CD4-positive, CD25-positive, alpha-beta regulatory T cell (primary cell): ENCODE measurements at regions not wholly inside any gene's neighbourhood (a gene's known extent, or its start where the extent isn't known, plus 50 kb on each side); places are given as distances from the start of the nearest gene placed in this dataset.
"Not testable (repeated sequence)": the region's sequence is repeated elsewhere in the genome, so short reads cannot be mapped to it uniquely, and the experiment has no call there.

Experiments used
- ATAC-seq, 2 donors: fragments of 150-1000 bp; cut with Tn5 transposase; one replicate each; pipeline ENCODE4 v1.10.0; 2021; ENCODE audit warnings: low read depth in 2 of 2, moderate number of reproducible peaks in 2 of 2, moderate library complexity in 1 of 2
- DNase-seq, 3 donors: peaks; one replicate each; pipeline versions ENCODE4 v3.0.0 to v3.0.0-alpha.2; 2012 to 2022; ENCODE audit warnings: mixed read lengths in 1 of 3
- H3K27ac ChIP-seq: one replicate; pipeline ENCODE4 v1.7.0; 2013; ENCODE audit warnings: mild to moderate bottlenecking, low read length; ENCODE audit not compliant: insufficient read depth, poor library complexity, severe bottlenecking
- H3K27me3 ChIP-seq: one replicate; pipeline ENCODE4 v1.7.0; 2013; ENCODE audit warnings: low read length; ENCODE audit not compliant: control insufficient read depth, insufficient read depth
- H3K36me3 ChIP-seq: one replicate; pipeline ENCODE4 v1.7.0; 2013; ENCODE audit warnings: mild to moderate bottlenecking, low read length, moderate library complexity; ENCODE audit not compliant: control insufficient read depth, insufficient read depth
- H3K4me1 ChIP-seq: 2 replicates; pipeline ENCODE4 v1.7.0; 2013; ENCODE audit warnings: mild to moderate bottlenecking, low read length; ENCODE audit not compliant: insufficient read depth, control insufficient read depth, poor library complexity, severe bottlenecking
- H3K4me3 ChIP-seq: one replicate; pipeline ENCODE4 v1.7.0; 2013; ENCODE audit warnings: low read depth, mild to moderate bottlenecking, low read length, moderate library complexity
- H3K9me3 ChIP-seq, 2 experiments: 1 replicate in 1 of 2; 2 replicates in 1 of 2; pipeline ENCODE4 v1.7.0; 2013; ENCODE audit warnings: low read length in 2 of 2, mild to moderate bottlenecking in 1 of 2, moderate library complexity in 1 of 2; ENCODE audit not compliant: control insufficient read depth in 2 of 2
- H3K27ac Mint-ChIP-seq, 3 donors: one replicate each; pipeline ENCODE4 v1.8.0; 2020 to 2022; ENCODE audit warnings: mild to moderate bottlenecking in 3 of 3, mixed read lengths in 3 of 3, moderate library complexity in 2 of 3
- H3K27me3 Mint-ChIP-seq: one replicate; pipeline ENCODE4 v1.8.0; 2022; ENCODE audit warnings: mild to moderate bottlenecking, mixed read lengths
- H3K36me3 Mint-ChIP-seq: one replicate; pipeline ENCODE4 v1.8.0; 2020; ENCODE audit warnings: mixed read lengths
- H3K4me1 Mint-ChIP-seq, 4 donors: one replicate each; pipeline ENCODE4 v1.8.0; 2020 to 2022; ENCODE audit warnings: mixed read lengths in 4 of 4, mild to moderate bottlenecking in 1 of 4
- H3K4me3 Mint-ChIP-seq, 4 donors: one replicate each; pipeline ENCODE4 v1.8.0; 2020 to 2022; ENCODE audit warnings: mild to moderate bottlenecking in 4 of 4, mixed read lengths in 4 of 4, moderate library complexity in 3 of 4
- H3K9me3 Mint-ChIP-seq, 7 donors: one replicate each; pipeline ENCODE4 v1.8.0; 2020 to 2022; ENCODE audit warnings: mixed read lengths in 7 of 7, mild to moderate bottlenecking in 3 of 7, moderate library complexity in 2 of 7

DNA sequence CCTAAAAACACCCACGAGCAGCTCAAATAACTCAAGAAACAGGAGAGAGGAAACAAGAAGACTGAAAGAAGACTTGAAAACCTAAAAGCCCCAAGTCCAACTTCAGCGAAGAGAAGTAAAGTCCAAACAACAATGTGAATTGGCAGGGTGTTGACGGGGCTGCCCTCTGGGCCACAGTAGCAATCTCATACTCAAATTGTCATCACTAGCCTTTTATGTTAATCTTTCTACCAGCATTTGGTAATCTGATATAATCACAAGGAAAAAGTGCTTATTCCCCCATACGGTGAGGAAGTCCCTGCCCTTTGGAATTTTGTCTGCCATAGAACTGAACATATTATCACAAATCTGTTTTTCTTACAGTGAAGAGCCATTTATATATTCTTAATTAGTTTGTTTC lies 51.5 kb upstream of the IFNE start:
- Mint-ChIP-seq H3K4me3 (no peak overlapping the region), H3K36me3 (no peaks in the 10 kb centered on the region), H3K9me3 (peaks cover 0 to 3% (median 0%) of the 10 kb centered on the region in 7 donors), H3K27ac (no peak overlapping the region), H3K4me1 (no peaks in the 10 kb centered on the region), H3K27me3 (peaks cover 12% of the 10 kb centered on the region)
- Histone ChIP-seq H3K9me3 (no peaks in the 10 kb centered on the region), H3K36me3 (no peaks in the 10 kb centered on the region), H3K27ac (no peak overlapping the region), H3K4me1 (no peaks in the 10 kb centered on the region), H3K4me3 (no peak overlapping the region), H3K27me3 (peaks cover 3% of the 10 kb centered on the region)
- DNase-seq, result no peak
- no peak for ATAC-seq

DNA sequence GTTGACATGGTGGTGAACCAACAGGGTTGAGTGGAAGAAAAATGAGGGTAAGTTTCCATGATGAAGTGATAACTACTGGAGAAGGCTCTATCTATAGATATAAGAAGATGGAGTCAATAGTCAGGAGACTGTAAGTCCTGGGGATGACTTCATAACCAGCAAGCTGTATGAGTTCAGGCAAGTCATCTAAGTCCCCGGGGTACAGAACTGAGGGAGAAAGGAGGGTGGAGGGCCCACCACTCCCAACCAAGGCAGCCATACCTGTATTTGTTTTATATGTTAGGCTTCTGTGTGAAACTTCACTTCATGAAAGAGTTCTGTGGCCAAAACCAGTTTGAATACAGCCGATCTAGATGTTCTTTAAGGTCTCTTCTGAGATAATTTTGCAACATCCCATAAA lies 53.3 kb upstream of the IFNE start:
- no peak overlapping the region for H3K4me3 ChIP-seq
- ATAC-seq (no peak), DNase-seq (no peak)
- H3K36me3 ChIP-seq, result no peaks in the 10 kb centered on the region
- Mint-ChIP-seq H3K9me3 (peaks cover 0 to 3% (median 0%) of the 10 kb centered on the region in 7 donors), H3K4me1 (no peaks in the 10 kb centered on the region), H3K36me3 (no peaks in the 10 kb centered on the region), H3K27ac (no peak overlapping the region), H3K4me3 (no peak overlapping the region), H3K27me3 (peaks cover 12% of the 10 kb centered on the region)
- H3K27me3 ChIP-seq, result no peaks in the 10 kb centered on the region
- H3K9me3 ChIP-seq, result no peaks in the 10 kb centered on the region
- no peaks in the 10 kb centered on the region for H3K4me1 ChIP-seq
- no peak overlapping the region for H3K27ac ChIP-seq

DNA sequence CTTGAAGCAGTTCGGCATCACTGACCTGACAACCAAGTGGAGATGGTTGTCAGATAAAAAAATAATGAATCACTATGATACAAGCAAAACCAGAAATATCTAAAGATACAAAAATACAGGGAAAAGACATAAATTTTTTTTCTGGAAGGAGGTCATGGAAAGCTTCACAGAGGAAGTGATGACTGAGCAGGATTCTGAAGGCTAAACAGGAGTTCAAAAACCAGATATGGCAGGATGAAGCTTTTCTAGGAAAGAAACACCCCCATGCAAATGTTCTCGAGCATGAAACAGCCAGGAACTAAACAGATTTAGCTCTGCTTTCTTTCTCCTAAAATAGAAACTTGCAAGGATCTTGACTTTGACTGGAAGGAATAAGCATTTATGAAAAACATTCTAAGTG lies 60.7 kb upstream of the IFNE start:
- Histone ChIP-seq H3K27ac (no peak overlapping the region), H3K4me1 (no peaks in the 10 kb centered on the region), H3K9me3 (no peaks in the 10 kb centered on the region), H3K4me3 (no peak overlapping the region), H3K27me3 (no peaks in the 10 kb centered on the region), H3K36me3 (no peaks in the 10 kb centered on the region)
- no peaks in the 10 kb centered on the region for H3K36me3 Mint-ChIP-seq
- ATAC-seq (no peak), DNase-seq (no peak)
- no peaks in the 10 kb centered on the region for H3K27me3 Mint-ChIP-seq
- H3K27ac Mint-ChIP-seq, result no peak overlapping the region
- H3K4me1 Mint-ChIP-seq, result no peaks in the 10 kb centered on the region
- no peak overlapping the region for H3K4me3 Mint-ChIP-seq
- H3K9me3 Mint-ChIP-seq, result peaks cover 0 to 11% (median 0%) of the 10 kb centered on the region in 7 donors

DNA sequence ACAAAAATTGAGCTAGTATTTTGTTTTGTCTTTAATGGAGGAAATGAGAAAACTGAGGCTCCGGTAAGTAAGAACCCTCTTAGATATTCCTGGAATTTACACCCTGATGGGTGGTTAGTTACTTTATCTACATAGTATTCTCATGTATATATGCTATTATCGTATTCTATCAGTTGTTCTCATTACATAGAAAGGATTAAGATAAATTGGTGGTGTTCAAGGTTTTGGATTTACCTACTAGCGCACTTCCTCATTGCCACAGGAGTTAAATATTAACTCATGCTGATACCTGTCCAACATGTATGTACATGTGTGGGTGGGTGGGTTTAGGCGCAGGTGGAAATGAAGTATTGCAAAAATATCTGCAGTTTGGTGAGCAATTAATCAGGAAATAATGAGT lies 61.1 kb upstream of the IFNE start:
- Histone ChIP-seq H3K4me3 (no peak overlapping the region), H3K36me3 (no peaks in the 10 kb centered on the region), H3K27ac (no peak overlapping the region), H3K9me3 (no peaks in the 10 kb centered on the region), H3K27me3 (no peaks in the 10 kb centered on the region), H3K4me1 (no peaks in the 10 kb centered on the region)
- DNase-seq, result no peak
- ATAC-seq, result no peak
- Mint-ChIP-seq H3K9me3 (peaks cover 0 to 11% (median 0%) of the 10 kb centered on the region in 7 donors), H3K27ac (no peak overlapping the region), H3K4me3 (no peak overlapping the region), H3K4me1 (no peaks in the 10 kb centered on the region), H3K27me3 (peaks cover 3% of the 10 kb centered on the region), H3K36me3 (no peaks in the 10 kb centered on the region)

DNA sequence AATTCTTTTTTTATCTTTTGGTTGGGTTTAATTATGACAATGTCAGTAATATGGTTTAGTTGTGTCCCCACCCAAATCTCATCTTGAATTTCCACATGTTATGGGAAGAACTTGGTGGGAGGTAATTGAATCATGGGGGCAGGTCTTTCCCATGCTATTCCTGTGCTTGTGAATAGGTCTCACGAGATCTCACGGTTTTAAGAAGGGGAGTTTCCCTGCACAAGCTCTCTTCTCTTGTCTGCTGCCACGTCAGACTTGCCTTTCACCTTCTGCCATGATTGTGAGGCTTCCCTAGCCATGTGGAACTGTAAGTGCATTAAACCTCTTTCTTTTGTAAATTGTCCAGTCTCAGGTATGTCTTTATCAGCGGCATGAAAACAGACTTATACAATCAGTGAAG lies 61.7 kb upstream of the IFNE start:
- not testable (repeated sequence) for H3K4me3 Mint-ChIP-seq, H3K36me3 Mint-ChIP-seq, H3K27ac ChIP-seq, H3K9me3 ChIP-seq, H3K27ac Mint-ChIP-seq, H3K27me3 ChIP-seq, H3K27me3 Mint-ChIP-seq, H3K4me1 Mint-ChIP-seq, DNase-seq, H3K36me3 ChIP-seq, H3K4me1 ChIP-seq, ATAC-seq, H3K4me3 ChIP-seq
- peaks cover 0 to 11% (median 0%) of the 10 kb centered on the region in 7 donors for H3K9me3 Mint-ChIP-seq

DNA sequence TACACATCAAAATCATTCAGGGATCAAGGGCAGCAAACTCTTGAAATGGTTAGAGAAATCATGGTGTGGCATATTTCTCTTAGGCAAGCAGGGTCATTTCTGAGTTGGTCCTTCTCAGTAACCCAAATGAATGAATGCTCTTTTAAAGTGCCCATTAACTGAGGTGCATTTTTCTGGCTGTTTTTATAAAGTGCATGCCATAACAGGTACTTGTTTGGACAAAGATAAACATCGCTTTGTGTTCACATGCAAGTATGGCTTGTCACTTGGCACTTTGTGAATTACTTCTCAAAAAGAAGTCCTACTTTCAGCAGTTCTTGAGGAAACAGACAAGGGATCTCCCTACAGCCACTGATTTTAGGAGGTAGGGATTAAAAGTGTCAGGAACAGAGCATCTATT lies 64.8 kb upstream of the IFNE start:
- peaks cover 0 to 11% (median 0%) of the 10 kb centered on the region in 7 donors for H3K9me3 Mint-ChIP-seq
- H3K4me3 ChIP-seq, result no peak overlapping the region
- H3K4me1 Mint-ChIP-seq, result no peaks in the 10 kb centered on the region
- no peak for ATAC-seq
- peaks cover 15% of the 10 kb centered on the region for H3K27me3 Mint-ChIP-seq
- no peaks in the 10 kb centered on the region for H3K36me3 ChIP-seq
- H3K27ac Mint-ChIP-seq, result no peak overlapping the region
- H3K4me1 ChIP-seq, result no peaks in the 10 kb centered on the region
- DNase-seq, result no peak
- no peaks in the 10 kb centered on the region for H3K27me3 ChIP-seq
- H3K4me3 Mint-ChIP-seq, result no peak overlapping the region
- H3K36me3 Mint-ChIP-seq, result no peaks in the 10 kb centered on the region
- no peaks in the 10 kb centered on the region for H3K9me3 ChIP-seq
- no peak overlapping the region for H3K27ac ChIP-seq

DNA sequence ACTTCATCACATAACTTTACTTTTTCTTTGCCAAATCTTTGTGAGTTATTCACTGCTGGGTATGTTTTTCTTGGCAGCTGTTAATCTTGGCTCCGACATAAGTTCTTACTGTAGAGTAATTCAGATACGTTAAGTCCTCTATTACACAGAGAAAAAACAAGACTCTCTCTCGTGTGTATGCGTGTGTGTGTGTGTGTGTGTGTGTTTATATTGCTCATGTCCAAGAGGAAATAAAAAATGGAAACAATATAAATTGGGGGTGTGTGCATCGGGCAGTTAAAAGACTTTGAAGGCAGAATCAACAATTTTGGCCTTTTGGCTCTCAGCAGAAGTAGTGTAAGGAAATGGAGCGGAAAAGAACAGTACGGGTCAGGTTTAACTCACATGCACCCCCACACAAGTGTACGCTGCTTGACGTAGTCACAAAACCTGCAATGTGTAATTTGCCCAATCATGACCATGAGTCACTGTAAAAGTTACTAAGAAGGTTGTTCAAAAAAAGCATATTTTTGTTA lies 67.2 kb upstream of the IFNE start:
- Histone ChIP-seq H3K27me3 (peaks cover 16% of the 10 kb centered on the region), H3K9me3 (no peaks in the 10 kb centered on the region), H3K4me1 (no peaks in the 10 kb centered on the region), H3K36me3 (no peaks in the 10 kb centered on the region), H3K4me3 (no peak overlapping the region), H3K27ac (no peak overlapping the region)
- H3K9me3 Mint-ChIP-seq, result peaks cover 0 to 6% (median 0%) of the 10 kb centered on the region in 7 donors
- DNase-seq (no peak), ATAC-seq (no peak)
- H3K36me3 Mint-ChIP-seq, result no peaks in the 10 kb centered on the region
- H3K27ac Mint-ChIP-seq, result no peak overlapping the region
- H3K4me1 Mint-ChIP-seq, result no peaks in the 10 kb centered on the region
- no peak overlapping the region for H3K4me3 Mint-ChIP-seq
- H3K27me3 Mint-ChIP-seq, result peaks cover 26% of the 10 kb centered on the region

DNA sequence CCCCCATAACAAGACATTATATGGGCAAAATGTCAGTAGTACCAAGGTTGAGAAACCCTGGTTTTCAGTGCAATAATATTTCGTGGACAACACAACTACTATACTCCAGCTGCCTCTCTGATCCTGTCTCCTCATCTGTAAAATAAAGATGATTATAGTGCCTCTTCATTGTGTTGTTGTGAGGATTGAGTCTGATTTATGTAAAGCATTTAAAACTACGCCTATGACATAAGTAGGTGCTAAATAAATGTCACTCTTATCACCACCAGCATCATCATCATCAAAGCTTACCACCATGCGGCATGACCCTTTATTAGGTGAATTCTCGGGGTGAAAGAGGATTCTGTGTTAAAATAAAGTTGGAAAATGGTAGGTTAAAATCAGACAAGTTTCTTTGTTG lies 67.8 kb upstream of the IFNE start:
- H3K36me3 Mint-ChIP-seq, result no peaks in the 10 kb centered on the region
- H3K9me3 ChIP-seq, result no peaks in the 10 kb centered on the region
- H3K36me3 ChIP-seq, result no peaks in the 10 kb centered on the region
- DNase-seq, result no peak
- H3K27me3 ChIP-seq, result peaks cover 16% of the 10 kb centered on the region
- no peaks in the 10 kb centered on the region for H3K4me1 Mint-ChIP-seq
- no peaks in the 10 kb centered on the region for H3K4me1 ChIP-seq
- no peak overlapping the region for H3K27ac ChIP-seq
- H3K27ac Mint-ChIP-seq, result no peak overlapping the region
- H3K27me3 Mint-ChIP-seq, result peaks cover 29% of the 10 kb centered on the region
- H3K9me3 Mint-ChIP-seq, result no peaks in the 10 kb centered on the region
- no peak for ATAC-seq
- H3K4me3 Mint-ChIP-seq, result no peak overlapping the region
- H3K4me3 ChIP-seq, result no peak overlapping the region
